ENCODE measurements at regions not wholly inside any gene's neighbourhood (a gene's known extent, or its start where the extent isn't known, plus 50 kb on each side); places are given as distances from the start of the nearest gene placed in this dataset.

DNA sequence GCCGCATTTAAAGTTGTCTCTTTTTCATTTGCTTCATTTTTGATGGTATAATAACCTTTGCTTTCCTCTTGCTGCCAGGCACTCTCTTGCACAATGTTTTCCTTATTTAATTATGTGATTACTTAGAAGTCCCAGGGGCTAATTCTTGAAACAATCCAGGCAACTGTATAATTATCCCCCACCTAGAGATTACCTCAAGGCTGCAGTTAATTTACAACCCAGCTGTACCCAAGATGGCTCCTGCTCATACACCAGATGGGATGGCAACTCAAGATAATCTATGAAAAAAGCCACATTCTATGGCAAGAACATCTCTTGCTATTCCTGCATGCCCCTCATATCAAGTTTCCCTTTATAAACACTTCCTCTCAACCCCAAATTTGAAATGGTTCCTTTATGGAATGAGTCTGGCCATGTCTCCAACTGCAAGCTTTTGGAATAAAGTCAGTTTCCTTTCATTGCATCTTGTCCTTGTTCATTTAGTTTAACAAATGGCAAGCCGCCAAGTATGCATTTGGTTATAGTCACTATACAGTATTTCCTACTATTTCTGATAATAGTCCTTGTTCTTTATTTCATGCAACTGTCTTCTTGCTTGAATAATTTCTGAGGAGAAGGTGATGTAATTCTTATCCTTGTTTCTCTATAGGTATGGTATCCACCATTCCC is 1042.6 kb downstream of the PLA2G4A start:
- Mint-ChIP-seq H3K4me3 (no peak overlapping the region), H3K36me3 (ENCODE audit: low read depth) (no peaks in the 10 kb centered on the region), H3K27ac (no peak overlapping the region), H3K27me3 (no peaks in the 10 kb centered on the region), H3K4me1 (ENCODE audit: low read depth) (no peaks in the 10 kb centered on the region), H3K9me3 (no peaks in the 10 kb centered on the region)
- H3K27me3 ChIP-seq (ENCODE audit: control insufficient read depth in 1 of 2, insufficient read depth in 2 of 2, low read length in 2 of 2), result no peaks in the 10 kb centered on the region
- TF ChIP-seq, protein P1, sequence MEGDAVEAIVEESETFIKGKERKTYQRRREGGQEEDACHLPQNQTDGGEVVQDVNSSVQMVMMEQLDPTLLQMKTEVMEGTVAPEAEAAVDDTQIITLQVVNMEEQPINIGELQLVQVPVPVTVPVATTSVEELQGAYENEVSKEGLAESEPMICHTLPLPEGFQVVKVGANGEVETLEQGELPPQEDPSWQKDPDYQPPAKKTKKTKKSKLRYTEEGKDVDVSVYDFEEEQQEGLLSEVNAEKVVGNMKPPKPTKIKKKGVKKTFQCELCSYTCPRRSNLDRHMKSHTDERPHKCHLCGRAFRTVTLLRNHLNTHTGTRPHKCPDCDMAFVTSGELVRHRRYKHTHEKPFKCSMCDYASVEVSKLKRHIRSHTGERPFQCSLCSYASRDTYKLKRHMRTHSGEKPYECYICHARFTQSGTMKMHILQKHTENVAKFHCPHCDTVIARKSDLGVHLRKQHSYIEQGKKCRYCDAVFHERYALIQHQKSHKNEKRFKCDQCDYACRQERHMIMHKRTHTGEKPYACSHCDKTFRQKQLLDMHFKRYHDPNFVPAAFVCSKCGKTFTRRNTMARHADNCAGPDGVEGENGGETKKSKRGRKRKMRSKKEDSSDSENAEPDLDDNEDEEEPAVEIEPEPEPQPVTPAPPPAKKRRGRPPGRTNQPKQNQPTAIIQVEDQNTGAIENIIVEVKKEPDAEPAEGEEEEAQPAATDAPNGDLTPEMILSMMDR (IDR thresholded peaks at IDR 0.05), result no peak
- intact Hi-C loops (cut with DNase I, micrococcal nuclease), result no loop called here
- no peaks in the 10 kb centered on the region for H3K9me3 ChIP-seq (ENCODE audit: control insufficient read depth in 1 of 2, insufficient read depth in 1 of 2, low read length in 2 of 2)
- ChIA-PET CTCF (no interaction called here), POLR2A (no interaction called here)
- H3K4me1 ChIP-seq (ENCODE audit: insufficient read depth, low read length), result no peaks in the 10 kb centered on the region
- no peak overlapping the region for H3K4me3 ChIP-seq (ENCODE audit: low read length)
- no peak overlapping the region for H3K27ac ChIP-seq (ENCODE audit: low read depth in 1 of 2, low read length in 2 of 2)
- DNase-seq (no peak), ATAC-seq (ENCODE audit: poor library complexity) (no peak)
- no peaks in the 10 kb centered on the region for H3K36me3 ChIP-seq (ENCODE audit: insufficient read depth, low read length)

DNA sequence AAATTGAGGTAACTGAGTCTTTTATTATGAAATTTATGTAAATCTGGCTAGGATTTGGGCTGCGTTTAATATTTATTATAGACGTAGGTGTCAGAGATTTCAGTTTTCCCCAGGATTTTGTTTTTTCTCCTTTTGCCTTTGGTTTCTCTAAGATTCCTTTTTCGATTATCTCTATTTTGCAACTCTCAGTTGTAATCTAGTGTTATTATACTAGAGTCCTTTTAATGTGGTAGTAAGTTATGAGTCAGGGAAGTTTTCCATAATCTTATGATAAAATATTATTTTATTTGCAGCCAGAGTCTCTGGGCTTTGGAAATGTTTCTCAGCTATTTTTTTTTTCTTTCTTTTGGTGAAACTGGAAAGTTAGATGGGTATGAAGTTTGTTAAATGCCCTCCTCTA is 1043.8 kb downstream of the PLA2G4A start:
- DNase-seq (no peak), ATAC-seq (ENCODE audit: poor library complexity) (no peak)
- H3K27ac ChIP-seq (ENCODE audit: low read depth in 1 of 2, low read length in 2 of 2), result no peak overlapping the region
- H3K36me3 ChIP-seq (ENCODE audit: insufficient read depth, low read length), result no peaks in the 10 kb centered on the region
- ChIA-PET POLR2A (no interaction called here), CTCF (interaction anchor here (1.3 kb wide), 1 partner anchor 11 kb away, joined by 3 read pairs; no protein-coding TSS in a partner anchor)
- H3K4me1 ChIP-seq (ENCODE audit: insufficient read depth, low read length), result no peaks in the 10 kb centered on the region
- no peaks in the 10 kb centered on the region for H3K27me3 ChIP-seq (ENCODE audit: control insufficient read depth in 1 of 2, insufficient read depth in 2 of 2, low read length in 2 of 2)
- Mint-ChIP-seq H3K36me3 (ENCODE audit: low read depth) (no peaks in the 10 kb centered on the region), H3K27ac (no peak overlapping the region), H3K27me3 (no peaks in the 10 kb centered on the region), H3K9me3 (peaks cover 2% of the 10 kb centered on the region), H3K4me3 (no peak overlapping the region), H3K4me1 (ENCODE audit: low read depth) (no peaks in the 10 kb centered on the region)
- H3K9me3 ChIP-seq (ENCODE audit: control insufficient read depth in 1 of 2, insufficient read depth in 1 of 2, low read length in 2 of 2), result no peaks in the 10 kb centered on the region
- TF ChIP-seq, protein P1 (IDR thresholded peaks at IDR 0.05), result no peak
- no peak overlapping the region for H3K4me3 ChIP-seq (ENCODE audit: low read length)
- intact Hi-C loops (cut with DNase I, micrococcal nuclease), result no loop called here

DNA sequence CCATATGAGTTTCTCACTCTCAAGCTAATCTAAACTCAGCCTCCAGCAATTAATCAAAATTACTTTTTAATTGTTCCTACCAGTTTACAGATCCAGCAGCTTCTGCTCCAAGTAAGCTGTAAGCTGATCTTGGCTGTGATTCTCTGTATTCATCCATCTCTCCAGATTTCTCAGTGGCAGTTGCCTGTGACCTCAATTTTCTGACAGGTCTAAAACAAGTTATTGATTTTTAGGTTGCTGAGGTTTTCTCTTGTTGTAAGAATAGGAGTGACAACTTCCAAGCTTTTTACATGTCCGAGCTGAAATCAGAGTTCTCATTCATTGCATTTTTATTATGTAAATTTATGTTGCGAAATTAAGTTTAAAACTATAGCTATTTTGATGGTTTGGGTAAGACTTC is 1044.4 kb downstream of the PLA2G4A start:
- Histone ChIP-seq H3K4me3 (ENCODE audit: low read length) (no peak overlapping the region), H3K27ac (ENCODE audit: low read depth in 1 of 2, low read length in 2 of 2) (no peak overlapping the region), H3K27me3 (ENCODE audit: control insufficient read depth in 1 of 2, insufficient read depth in 2 of 2, low read length in 2 of 2) (no peaks in the 10 kb centered on the region), H3K9me3 (ENCODE audit: control insufficient read depth in 1 of 2, insufficient read depth in 1 of 2, low read length in 2 of 2) (no peaks in the 10 kb centered on the region), H3K4me1 (ENCODE audit: insufficient read depth, low read length) (no peaks in the 10 kb centered on the region), H3K36me3 (ENCODE audit: insufficient read depth, low read length) (no peaks in the 10 kb centered on the region)
- ATAC-seq (ENCODE audit: poor library complexity) (no peak), DNase-seq (no peak)
- no peaks in the 10 kb centered on the region for H3K4me1 Mint-ChIP-seq (ENCODE audit: low read depth)
- no peaks in the 10 kb centered on the region for H3K27me3 Mint-ChIP-seq
- H3K4me3 Mint-ChIP-seq, result no peak overlapping the region
- H3K36me3 Mint-ChIP-seq (ENCODE audit: low read depth), result no peaks in the 10 kb centered on the region
- H3K9me3 Mint-ChIP-seq, result peaks cover 2% of the 10 kb centered on the region
- POLR2A ChIA-PET, result no interaction called here
- intact Hi-C loops (cut with DNase I, micrococcal nuclease), result no loop called here
- TF ChIP-seq, protein P1 (IDR thresholded peaks at IDR 0.05), result no peak
- CTCF ChIA-PET, result interaction anchor here (1.3 kb wide), 1 partner anchor 11 kb away, joined by 3 read pairs; no protein-coding TSS in a partner anchor
- H3K27ac Mint-ChIP-seq, result no peak overlapping the region
